K562 (cell line): ENCODE measurements at regions not wholly inside any gene's neighbourhood (a gene's known extent, or its start where the extent isn't known, plus 50 kb on each side); places are given as distances from the start of the nearest gene placed in this dataset.
A peak's percentile ranks its signal among the peaks of the same experiment; 100 is the strongest.

Experiments
- ARID1B ChIP-seq: fragments of 450-650 bp; IDR thresholded peaks from 2 replicates; pipeline ENCODE4 v1.6.1; 2016; ENCODE audit warnings: antibody characterized with exemption, mild to moderate bottlenecking, inconsistent platforms
- CTBP1 ChIP-seq: fragments of 450-650 bp; IDR thresholded peaks from 2 replicates; pipeline ENCODE4 v1.6.1; 2016; ENCODE audit warnings: borderline replicate concordance
- DMBX1 ChIP-seq: fragments of 250-450 bp; sonication (Bioruptor Pico); IDR thresholded peaks from 2 replicates; pipeline ENCODE4 v1.8.0; 2022; ENCODE audit warnings: inconsistent platforms, mild to moderate bottlenecking, moderate library complexity, borderline replicate concordance
- DPF2 ChIP-seq: fragments of 450-650 bp; IDR thresholded peaks from 2 replicates; pipeline ENCODE4 v1.6.1; 2016
- EP300 ChIP-seq: IDR thresholded peaks from 2 replicates; pipeline ENCODE4 v1.6.1; 2012; ENCODE audit warnings: low read length, improper control_type of control experiment
- FOXA1 ChIP-seq: fragments of 450-650 bp; IDR thresholded peaks from 2 replicates; pipeline ENCODE4 v1.6.1; 2016; ENCODE audit warnings: mild to moderate bottlenecking, borderline replicate concordance
- NFYB ChIP-seq: IDR thresholded peaks from 2 replicates; pipeline ENCODE4 v1.6.1; 2011; ENCODE audit warnings: mild to moderate bottlenecking, moderate library complexity; ENCODE audit not compliant: insufficient read length; ENCODE audit errors: extremely low read depth
- PBX2 ChIP-seq, 2 experiments: IDR thresholded peaks in 1 of 2; conservative IDR thresholded peaks in 1 of 2; 2 replicates each; pipeline ENCODE4 v1.6.1; 2016; ENCODE audit warnings: low read depth in 2 of 2, mild to moderate bottlenecking in 1 of 2, missing compliant biosample characterization in 1 of 2, missing genetic modification characterization in 1 of 2, moderate library complexity in 1 of 2
- RCOR1 ChIP-seq, 2 experiments: IDR thresholded peaks; 2 replicates each; pipeline ENCODE4 v1.6.1; 2012; ENCODE audit warnings: low read depth in 2 of 2, low read length in 2 of 2, borderline replicate concordance in 1 of 2, improper control_type of control experiment in 1 of 2
- RERE ChIP-seq: sonication (generic); formaldehyde crosslinking; IDR thresholded peaks from 2 replicates; pipeline ENCODE4 v1.8.0; 2023; ENCODE audit warnings: missing genetic modification reagents, mild to moderate bottlenecking, borderline replicate concordance
- SMARCA4 ChIP-seq: fragments of 450-650 bp; IDR thresholded peaks from 2 replicates; pipeline ENCODE4 v1.6.1; 2016
- SOX6 ChIP-seq: fragments of 450-650 bp; IDR thresholded peaks from 2 replicates; pipeline ENCODE4 v1.6.1; 2014; ENCODE audit warnings: mild to moderate bottlenecking
- SREBF1 ChIP-seq: fragments of 150-350 bp; IDR thresholded peaks from 2 replicates; pipeline ENCODE4 v1.6.1; 2014; ENCODE audit warnings: antibody characterized with exemption, low read depth, low read length, borderline replicate concordance
- TCF3 ChIP-seq: sonication (generic); formaldehyde crosslinking; IDR thresholded peaks from 2 replicates; pipeline ENCODE4 v1.4.0; 2020; ENCODE audit warnings: mild to moderate bottlenecking, missing genetic modification reagents
- ZC3H11A ChIP-seq: IDR thresholded peaks from 2 replicates; pipeline ENCODE4 v1.6.1; 2012; ENCODE audit warnings: low read depth, low read length, improper control_type of control experiment
- ZEB2 ChIP-seq: fragments of 450-650 bp; IDR thresholded peaks from 2 replicates; pipeline ENCODE4 v1.6.1; 2016
- ZNF124 ChIP-seq: sonication (generic); formaldehyde crosslinking; IDR thresholded peaks from 2 replicates; pipeline ENCODE4 v1.8.1; 2022; ENCODE audit warnings: missing genetic modification reagents
- ZNF184 ChIP-seq: sonication (generic); formaldehyde crosslinking; IDR thresholded peaks from 2 replicates; pipeline ENCODE4 v1.5.0; 2020; ENCODE audit warnings: missing genetic modification reagents
- ZNF280B ChIP-seq: fragments of 250-450 bp; sonication (Bioruptor Pico); IDR thresholded peaks from 2 replicates; pipeline ENCODE4 v1.5.1; 2021; ENCODE audit warnings: mild to moderate bottlenecking
- TF ChIP-seq, protein P1 (sequence below): fragments of 450-650 bp; formaldehyde crosslinking; IDR thresholded peaks from 2 replicates; pipeline ENCODE4 v1.4.0; 2022; ENCODE audit warnings: mild to moderate bottlenecking, moderate library complexity

DNA sequence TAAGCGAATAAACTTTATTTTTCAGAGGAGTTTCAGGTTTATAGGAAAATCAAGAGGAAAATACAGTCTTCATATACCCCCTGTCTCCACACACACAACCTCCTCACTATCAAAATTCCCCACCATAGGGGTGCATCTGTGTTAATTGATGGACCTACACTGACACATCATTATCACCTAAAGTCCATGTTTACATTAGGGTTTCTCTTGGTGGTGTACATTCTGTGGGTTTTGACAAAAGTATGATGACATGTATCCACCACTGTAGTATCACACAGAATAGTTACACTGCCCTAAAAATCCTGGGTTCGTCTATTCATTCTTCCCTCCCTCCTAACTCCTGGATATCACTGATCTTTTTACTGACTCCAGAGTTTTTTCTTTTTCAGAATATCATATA lies 654.2 kb downstream of the UQCRFS1 start (continued):
- TF ChIP-seq FOXA1 = peak; percentile 75
- no peak for TF ChIP-seq SREBF1
- no peak for TF ChIP-seq RERE
- TF ChIP-seq NFYB = no peak
- TF ChIP-seq ZNF280B (CRISPR knock-in tag) = no peak
- TF ChIP-seq ARID1B = peak; percentile 67; the same call in 1 of the 2 replicates
- TF ChIP-seq DMBX1 = no peak
- peak; percentile 28; the same call in 1 of the 2 replicates for TF ChIP-seq SMARCA4
- peak; percentile 51 for TF ChIP-seq TCF3 (CRISPR knock-in tag)
- TF ChIP-seq, protein P1, sequence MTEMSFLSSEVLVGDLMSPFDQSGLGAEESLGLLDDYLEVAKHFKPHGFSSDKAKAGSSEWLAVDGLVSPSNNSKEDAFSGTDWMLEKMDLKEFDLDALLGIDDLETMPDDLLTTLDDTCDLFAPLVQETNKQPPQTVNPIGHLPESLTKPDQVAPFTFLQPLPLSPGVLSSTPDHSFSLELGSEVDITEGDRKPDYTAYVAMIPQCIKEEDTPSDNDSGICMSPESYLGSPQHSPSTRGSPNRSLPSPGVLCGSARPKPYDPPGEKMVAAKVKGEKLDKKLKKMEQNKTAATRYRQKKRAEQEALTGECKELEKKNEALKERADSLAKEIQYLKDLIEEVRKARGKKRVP (CRISPR knock-in tag) = no peak
- peak; percentile 39; the same call in 1 of the 2 replicates for TF ChIP-seq CTBP1
- no peak for TF ChIP-seq ZNF124 (CRISPR knock-in tag)
- TF ChIP-seq SOX6 = no peak
- no peak for TF ChIP-seq PBX2 (CRISPR knock-in tag; IDR thresholded peaks at IDR 0.05; ENCODE audit: low read depth)
- peak; percentile 72 for TF ChIP-seq PBX2 (tag; conservative IDR thresholded peaks at IDR 0.05; ENCODE audit: low read depth)
- no peak for TF ChIP-seq ZC3H11A
- TF ChIP-seq ZNF184 (CRISPR knock-in tag) = no peak
- TF ChIP-seq RCOR1 (IDR thresholded peaks at IDR 0.05; ENCODE audit: borderline replicate concordance in 1 of 2, low read depth in 2 of 2, low read length in 2 of 2) = peak in 1 of 2 experiments; percentile 36; a peak in 1 of 4 replicates
- 0 out of 2 replicates have a peak, but pooled peaks have one; percentile 42 for TF ChIP-seq DPF2
- TF ChIP-seq ZEB2 = 0 out of 2 replicates have a peak, but pooled peaks have one; percentile 53
- peak; percentile 17; the same call in 1 of the 2 replicates for TF ChIP-seq EP300
